Lower leg skin (tissue), 3 donors: ENCODE measurements at regions not wholly inside any gene's neighbourhood (a gene's known extent, or its start where the extent isn't known, plus 50 kb on each side); places are given as distances from the start of the nearest gene placed in this dataset.

Experiments used
- CTCF ChIP-seq, 3 donors: fragments of 450-650 bp; IDR thresholded peaks; one replicate each; pipeline ENCODE4 v1.5.1; 2016; ENCODE audit warnings: antibody characterized with exemption in 3 of 3, mild to moderate bottlenecking in 3 of 3, moderate library complexity in 2 of 3
- POLR2A ChIP-seq, 2 donors: fragments of 450-650 bp; IDR thresholded peaks; one replicate each; pipeline ENCODE4 v1.6.1; 2016 to 2017; ENCODE audit warnings: antibody characterized with exemption in 2 of 2, mild to moderate bottlenecking in 1 of 2, moderate library complexity in 1 of 2

GRCh38 chr12:94755598-94755997 lies 105.2 kb upstream of the TMCC3 start:
- TF ChIP-seq CTCF (IDR thresholded peaks at IDR 0.05) (no peak), POLR2A (IDR thresholded peaks at IDR 0.05) (no peak)
